ENCODE measurements at regions not wholly inside any gene's neighbourhood (a gene's known extent, or its start where the extent isn't known, plus 50 kb on each side); places are given as distances from the start of the nearest gene placed in this dataset.
"Not testable (repeated sequence)": the region's sequence is repeated elsewhere in the genome, so short reads cannot be mapped to it uniquely, and the experiment has no call there.

- DNase-seq = no peak
These were observed 168.2 kb upstream of the NLGN4Y start for GRCh38 chrY:14356154-14356553.

- no peak for DNase-seq
These were observed 163.4 kb upstream of the NLGN4Y start for GRCh38 chrY:14360748-14361500.

DNA sequence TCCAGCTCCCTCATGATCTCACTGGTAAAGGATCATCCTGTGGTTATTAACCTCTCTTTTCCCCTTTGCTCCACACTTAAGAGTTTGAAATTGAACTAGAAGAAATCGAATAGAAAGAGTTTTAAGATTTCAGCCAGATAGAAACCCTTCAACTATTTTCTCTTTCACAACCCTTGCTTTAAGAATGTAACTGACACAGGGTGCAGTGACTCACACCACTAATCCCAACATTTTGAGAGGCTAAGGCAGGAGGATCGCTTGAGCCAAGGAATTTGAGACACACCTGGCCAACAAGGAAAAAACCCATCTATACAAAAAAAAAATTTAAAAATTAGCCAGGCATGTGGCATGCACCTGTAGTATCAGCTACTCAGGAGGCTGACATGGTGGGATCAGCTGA, 150.7 kb upstream of the NLGN4Y start:
- DNase-seq = no peak

GRCh38 chrY:14378217-14378616, 146.1 kb upstream of the NLGN4Y start:
- no peak for DNase-seq

- not testable (repeated sequence) for DNase-seq
These were observed 113.7 kb upstream of the NLGN4Y start for GRCh38 chrY:14410549-14411030.

DNA sequence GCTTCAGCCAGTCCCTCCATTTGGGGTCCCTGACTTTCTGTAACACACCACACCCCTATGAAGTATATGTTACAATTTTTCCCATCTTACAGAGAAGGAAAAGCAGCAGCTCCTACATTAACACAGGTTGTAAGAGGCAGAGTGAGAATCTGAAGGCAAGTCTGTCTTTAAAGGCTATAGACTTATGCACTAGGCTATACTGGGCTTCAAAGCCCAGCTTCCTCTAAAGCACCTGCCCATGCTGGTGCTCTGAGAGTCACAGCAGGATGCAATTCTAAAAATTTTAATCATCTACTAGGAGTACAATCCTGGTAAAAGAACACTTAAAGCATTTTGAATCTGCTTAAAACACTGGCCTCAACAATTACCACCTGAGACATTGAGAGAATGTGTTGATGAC, 113.0 kb upstream of the NLGN4Y start:
- no peak for DNase-seq

GRCh38 chrY:14436546-14436945, 87.8 kb upstream of the NLGN4Y start:
- no peak for DNase-seq

- no peak for DNase-seq
These were observed 86.7 kb upstream of the NLGN4Y start for GRCh38 chrY:14437626-14438025.

- no peak for DNase-seq
These were observed 85.9 kb upstream of the NLGN4Y start for GRCh38 chrY:14438395-14438794.

- DNase-seq = no peak
These were observed 79.8 kb upstream of the NLGN4Y start for GRCh38 chrY:14444550-14444949.

DNA sequence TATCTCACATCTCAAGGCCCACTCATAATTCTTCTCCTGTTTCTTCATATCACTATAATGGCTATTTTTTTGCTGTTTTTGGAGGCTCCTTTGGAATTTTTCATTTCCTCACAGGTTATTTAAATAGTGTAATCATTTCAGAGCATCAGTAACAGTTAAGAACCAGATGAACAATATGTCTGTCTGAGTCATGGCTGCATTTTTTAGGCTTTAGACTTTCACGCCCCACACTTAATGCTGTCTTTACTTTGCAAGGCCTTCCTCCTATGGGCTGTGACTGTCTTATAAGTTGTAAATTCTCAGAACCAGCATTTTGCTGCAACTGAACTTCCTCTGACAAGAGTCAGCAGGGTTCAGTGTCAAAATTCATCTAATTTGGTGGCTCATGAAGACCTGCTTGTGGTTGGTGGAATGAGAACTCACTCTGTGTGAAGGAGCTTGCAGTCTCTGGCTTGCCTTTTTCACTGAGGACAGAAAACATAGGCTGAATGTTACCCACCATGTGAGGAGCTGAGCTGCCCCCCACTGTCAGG, 56.1 kb upstream of the NLGN4Y start:
- DNase-seq = no peak

GRCh38 chrY:14472421-14472820, 51.9 kb upstream of the NLGN4Y start:
- DNase-seq = no peak

GRCh38 chrY:14473320-14473719, 51.0 kb upstream of the NLGN4Y start:
- no peak for DNase-seq

All from suppressor macrophage treated with lipopolysaccharide for 1 hour (primary cell).